Aorta (tissue), 5 donors: ENCODE measurements at regions not wholly inside any gene's neighbourhood (a gene's known extent, or its start where the extent isn't known, plus 50 kb on each side); places are given as distances from the start of the nearest gene placed in this dataset.

Source experiments
- ATAC-seq: fragments of 200-7000 bp; cut with Tn5 transposase; one replicate; pipeline ENCODE4 v1.9.1; 2022; ENCODE audit warnings: moderate library complexity; ENCODE audit not compliant: low FRiP score
- DNase-seq, 2 donors: peaks; one replicate each; pipeline ENCODE4 v3.0.0-alpha.2; 2020
- H3K27ac ChIP-seq, 2 donors: one replicate each; pipeline ENCODE4 v1.5.1; 2013; ENCODE audit warnings: low read length in 2 of 2, mild to moderate bottlenecking in 2 of 2, moderate library complexity in 2 of 2, control low read depth in 1 of 2, inconsistent platforms in 1 of 2, low read depth in 1 of 2
- H3K27me3 ChIP-seq, 2 donors: one replicate each; pipeline ENCODE4 v1.6.1; 2013; ENCODE audit warnings: control low read depth in 1 of 2, low read length in 1 of 2, mild to moderate bottlenecking in 1 of 2, moderate library complexity in 1 of 2; ENCODE audit not compliant: insufficient read depth in 2 of 2, control insufficient read depth in 1 of 2
- H3K36me3 ChIP-seq, 2 donors: one replicate each; pipeline ENCODE4 v1.6.1; 2013; ENCODE audit warnings: control low read depth in 1 of 2, low read length in 1 of 2, mild to moderate bottlenecking in 1 of 2; ENCODE audit not compliant: insufficient read depth in 2 of 2, control insufficient read depth in 1 of 2
- H3K4me1 ChIP-seq, 2 donors: one replicate each; pipeline ENCODE4 v1.6.1; 2013; ENCODE audit warnings: low read length in 2 of 2, control low read depth in 1 of 2, mild to moderate bottlenecking in 1 of 2, moderate library complexity in 1 of 2; ENCODE audit not compliant: insufficient read depth in 2 of 2, control insufficient read depth in 1 of 2
- H3K4me3 ChIP-seq, 2 donors: one replicate each; pipeline ENCODE4 v1.5.1; 2013; ENCODE audit warnings: low read length in 2 of 2, control low read depth in 1 of 2, mild to moderate bottlenecking in 1 of 2
- H3K9me3 ChIP-seq: one replicate; pipeline ENCODE4 v1.6.1; 2013; ENCODE audit warnings: mild to moderate bottlenecking, low read length; ENCODE audit not compliant: control insufficient read depth
- WGBS, 2 donors: extraction: QIAGEN DNeasy Blood & Tissue Kit; methylation state at CpG; one replicate each; pipeline ENCODE4 v1.1.7; 2013; 5-methylcytosine and 5-hydroxymethylcytosine counted together
- intact Hi-C, 2 donors: fragments of 100-400 bp; cut with DNase I; formaldehyde crosslinking; loops; one replicate each; pipeline versions ENCODE4 v1.14.2 to v1.15.0; 2022
- donor health status: healthy with polysubstance abuse.
- donor health status: Bipolar disorder and iron deficiency.
- donor health status: DM: no; HTN: no; CAD: no.
- donor health status: DM: no; HTN: no; CAD: no.
- donor health status: DM: yes; HTN: yes; CAD: no.

- WGBS, 2 donors = 70 to 79% methylated on average over 1 of the region's 1 CpG
- DNase-seq (no peak), ATAC-seq (no peak)
- Histone ChIP-seq H3K4me1 (no peaks in the 10 kb centered on the region), H3K9me3 (peaks cover 3% of the 10 kb centered on the region), H3K36me3 (no peaks in the 10 kb centered on the region), H3K27me3 (no peaks in the 10 kb centered on the region), H3K4me3 (no peak overlapping the region), H3K27ac (no peak overlapping the region)
- intact Hi-C loops = no loop called here
Measured at GRCh38 chr1:238191170-238191569, 300.4 kb upstream of the ZP4 start.

GRCh38 chr1:238187575-238187949 is 296.8 kb upstream of the ZP4 start:
- Histone ChIP-seq H3K36me3 (no peaks in the 10 kb centered on the region), H3K4me1 (no peaks in the 10 kb centered on the region), H3K27me3 (peaks cover 0 to 2% of the 10 kb centered on the region in 2 donors), H3K27ac (no peak overlapping the region), H3K4me3 (no peak overlapping the region), H3K9me3 (peaks cover 7% of the 10 kb centered on the region)
- ATAC-seq (no peak), DNase-seq (no peak)
- WGBS, 2 donors = 91% methylated on average over 3 of the region's 3 CpGs
- intact Hi-C loops = no loop called here

- Histone ChIP-seq H3K9me3 (peaks cover 7% of the 10 kb centered on the region), H3K4me1 (no peaks in the 10 kb centered on the region), H3K27ac (no peak overlapping the region), H3K36me3 (no peaks in the 10 kb centered on the region), H3K4me3 (no peak overlapping the region), H3K27me3 (peaks cover 0 to 2% of the 10 kb centered on the region in 2 donors)
- intact Hi-C loops = no loop called here
- no peak for DNase-seq
- no peak for ATAC-seq
- WGBS, 2 donors = 81% methylated on average over 4 of the region's 4 CpGs
Measured at GRCh38 chr1:238186887-238187574, 296.3 kb upstream of the ZP4 start.

- 74 to 76% methylated on average over 7 of the region's 7 CpGs for WGBS, 2 donors
- intact Hi-C loops = no loop called here
- DNase-seq (no peak), ATAC-seq (no peak)
- Histone ChIP-seq H3K9me3 (peaks cover 3% of the 10 kb centered on the region), H3K36me3 (no peaks in the 10 kb centered on the region), H3K27me3 (no peaks in the 10 kb centered on the region), H3K4me3 (no peak overlapping the region), H3K27ac (no peak overlapping the region), H3K4me1 (no peaks in the 10 kb centered on the region)
Measured at GRCh38 chr1:238177960-238178645, 287.4 kb upstream of the ZP4 start.

GRCh38 chr1:238177351-238177750 is 286.6 kb upstream of the ZP4 start:
- H3K27me3 ChIP-seq = no peaks in the 10 kb centered on the region
- no peaks in the 10 kb centered on the region for H3K4me1 ChIP-seq
- H3K4me3 ChIP-seq = no peak overlapping the region
- intact Hi-C loops = no loop called here
- peaks cover 3% of the 10 kb centered on the region for H3K9me3 ChIP-seq
- ATAC-seq (no peak), DNase-seq (no peak)
- no peaks in the 10 kb centered on the region for H3K36me3 ChIP-seq
- WGBS, 2 donors = 81 to 90% methylated on average over 1 of the region's 1 CpG
- H3K27ac ChIP-seq = no peak overlapping the region

- no peaks in the 10 kb centered on the region for H3K36me3 ChIP-seq
- ATAC-seq (no peak), DNase-seq (no peak)
- intact Hi-C loops = no loop called here
- H3K9me3 ChIP-seq = peaks cover 3% of the 10 kb centered on the region
- H3K4me1 ChIP-seq = no peaks in the 10 kb centered on the region
- no peak overlapping the region for H3K4me3 ChIP-seq
- 91 to 98% methylated on average over 2 of the region's 2 CpGs for WGBS, 2 donors
- no peak overlapping the region for H3K27ac ChIP-seq
- no peaks in the 10 kb centered on the region for H3K27me3 ChIP-seq
Measured at GRCh38 chr1:238176441-238176840, 285.7 kb upstream of the ZP4 start.

GRCh38 chr1:238171985-238172384 is 281.3 kb upstream of the ZP4 start:
- Histone ChIP-seq H3K27me3 (no peaks in the 10 kb centered on the region), H3K4me1 (no peaks in the 10 kb centered on the region), H3K4me3 (no peak overlapping the region), H3K36me3 (no peaks in the 10 kb centered on the region), H3K9me3 (no peaks in the 10 kb centered on the region), H3K27ac (no peak overlapping the region)
- 30 to 36% methylated on average over 2 of the region's 2 CpGs for WGBS, 2 donors
- ATAC-seq = no peak
- DNase-seq = no peak
- intact Hi-C loops = no loop called here

GRCh38 chr1:238161955-238162354 is 271.2 kb upstream of the ZP4 start:
- intact Hi-C loops = no loop called here
- H3K9me3 ChIP-seq = peaks cover 2% of the 10 kb centered on the region

GRCh38 chr1:238153939-238154338 is 263.2 kb upstream of the ZP4 start:
- WGBS, 2 donors = 60 to 62% methylated on average over 3 of the region's 3 CpGs
- Histone ChIP-seq H3K27me3 (peaks cover 0 to 2% of the 10 kb centered on the region in 2 donors), H3K9me3 (no peaks in the 10 kb centered on the region), H3K4me3 (no peak overlapping the region), H3K27ac (no peak overlapping the region), H3K4me1 (no peaks in the 10 kb centered on the region), H3K36me3 (no peaks in the 10 kb centered on the region)
- no peak for DNase-seq
- no peak for ATAC-seq
- intact Hi-C loops = no loop called here

More at GRCh38 chr1:238161955-238162354, 271.2 kb upstream of the ZP4 start:
- DNase-seq = no peak
- Histone ChIP-seq H3K4me3 (no peak overlapping the region), H3K27me3 (no peaks in the 10 kb centered on the region), H3K27ac (no peak overlapping the region), H3K4me1 (no peaks in the 10 kb centered on the region), H3K36me3 (no peaks in the 10 kb centered on the region)
- ATAC-seq = no peak
